Brain microvascular endothelial cell (primary cell): ENCODE measurements at regions not wholly inside any gene's neighbourhood (a gene's known extent, or its start where the extent isn't known, plus 50 kb on each side); places are given as distances from the start of the nearest gene placed in this dataset.

Source experiments
- DNase-seq: peaks from one replicate; pipeline ENCODE4 v3.0.0-alpha.2; 2020
- H3K27ac ChIP-seq: fragments of 250-450 bp; sonication (Bioruptor Pico); 2 replicates; pipeline ENCODE4 v1.5.1; 2020; ENCODE audit warnings: mild to moderate bottlenecking, moderate library complexity
- H3K27me3 ChIP-seq: fragments of 250-450 bp; sonication (Bioruptor Pico); replicated peaks from 2 replicates; pipeline ENCODE4 v1.5.1; 2020; ENCODE audit warnings: mild to moderate bottlenecking
- H3K36me3 ChIP-seq: fragments of 250-450 bp; sonication (Bioruptor Pico); replicated peaks from 2 replicates; pipeline ENCODE4 v1.5.1; 2020; ENCODE audit warnings: mild to moderate bottlenecking
- H3K4me3 ChIP-seq: 2 replicates; pipeline ENCODE4 v1.5.1; 2011; ENCODE audit warnings: low read depth, mild to moderate bottlenecking, control low read depth, low read length, moderate library complexity
- CTCF ChIP-seq: IDR thresholded peaks from 2 replicates; pipeline ENCODE4 v1.5.1; 2011; ENCODE audit warnings: low read depth, mild to moderate bottlenecking, moderate library complexity, low read length, control low read depth, inconsistent platforms; ENCODE audit errors: missing control alignments
- in situ Hi-C: cut with HindIII; loops from 2 replicates; pipeline ENCODE4 v1.10.0; 2017; ENCODE audit warnings: low sequenced_read_pairs, low pct_ligation_motif_present

- DNase-seq = no peak
- no peaks in the 10 kb centered on the region for H3K36me3 ChIP-seq
- H3K27me3 ChIP-seq = no peaks in the 10 kb centered on the region
- no peak overlapping the region for H3K27ac ChIP-seq
- in situ Hi-C loops = no loop called here
- TF ChIP-seq CTCF = no peak
- H3K4me3 ChIP-seq = no peak overlapping the region
Observed at GRCh38 chr3:30974071-30974470, 79.6 kb upstream of the GADL1 start.

GRCh38 chr3:30977592-30977991 is 83.1 kb upstream of the GADL1 start:
- no peaks in the 10 kb centered on the region for H3K36me3 ChIP-seq
- no peaks in the 10 kb centered on the region for H3K27me3 ChIP-seq
- in situ Hi-C loops = no loop called here
- no peak overlapping the region for H3K4me3 ChIP-seq
- no peak for DNase-seq
- H3K27ac ChIP-seq = no peak overlapping the region
- no peak for TF ChIP-seq CTCF

- no peak for TF ChIP-seq CTCF
- in situ Hi-C loops = no loop called here
- Histone ChIP-seq H3K36me3 (no peaks in the 10 kb centered on the region), H3K27me3 (no peaks in the 10 kb centered on the region), H3K4me3 (no peak overlapping the region), H3K27ac (no peak overlapping the region)
- no peak for DNase-seq
Observed at GRCh38 chr3:30980993-30981392, 86.5 kb upstream of the GADL1 start.

- Histone ChIP-seq H3K27me3 (no peaks in the 10 kb centered on the region), H3K27ac (no peak overlapping the region), H3K36me3 (no peaks in the 10 kb centered on the region), H3K4me3 (no peak overlapping the region)
- DNase-seq = no peak
- TF ChIP-seq CTCF = no peak
- in situ Hi-C loops = no loop called here
Observed at GRCh38 chr3:30982416-30983075, 88.1 kb upstream of the GADL1 start.

GRCh38 chr3:30984855-30985749 is 90.6 kb upstream of the GADL1 start:
- DNase-seq = no peak
- in situ Hi-C loops = no loop called here

More at GRCh38 chr3:30984855-30985749, 90.6 kb upstream of the GADL1 start:
- no peak overlapping the region for H3K27ac ChIP-seq
- TF ChIP-seq CTCF = no peak
- no peak overlapping the region for H3K4me3 ChIP-seq
- H3K27me3 ChIP-seq = no peaks in the 10 kb centered on the region
- H3K36me3 ChIP-seq = no peaks in the 10 kb centered on the region
